Esophagus muscularis mucosa (tissue), 4 donors: ENCODE measurements at regions not wholly inside any gene's neighbourhood (a gene's known extent, or its start where the extent isn't known, plus 50 kb on each side); places are given as distances from the start of the nearest gene placed in this dataset.

Experiments
- DNase-seq: peaks from one replicate; pipeline ENCODE4 v3.0.0-alpha.2; 2017; ENCODE audit errors: extremely low spot score
- H3K27ac ChIP-seq, 4 donors: fragments of 200-600 bp; sonication (generic); replicated peaks in 1 of 4; 1 replicate in 3 of 4; 2 replicates in 1 of 4; pipeline ENCODE4 v1.5.1; 2016 to 2019; ENCODE audit warnings: mild to moderate bottlenecking in 1 of 4
- H3K27me3 ChIP-seq, 4 donors: fragments of 200-600 bp; sonication (generic); one replicate each; pipeline versions ENCODE4 v1.5.1 to v1.6.0; 2016 to 2019
- H3K36me3 ChIP-seq, 4 donors: fragments of 200-600 bp; sonication (generic); one replicate each; pipeline ENCODE4 v1.5.1; 2016 to 2019
- H3K4me1 ChIP-seq, 4 donors: fragments of 200-600 bp; sonication (generic); one replicate each; pipeline ENCODE4 v1.5.1; 2016 to 2019
- H3K4me3 ChIP-seq, 4 donors: fragments of 200-600 bp; sonication (generic); 1 replicate in 2 of 4; 2 replicates in 2 of 4; pipeline ENCODE4 v1.5.1; 2016 to 2019; ENCODE audit warnings: mild to moderate bottlenecking in 4 of 4, moderate library complexity in 1 of 4
- H3K9me3 ChIP-seq, 4 donors: fragments of 200-600 bp; sonication (generic); 1 replicate in 3 of 4; 2 replicates in 1 of 4; pipeline ENCODE4 v1.5.1; 2016 to 2019
- CTCF ChIP-seq, 3 experiments: fragments of 200-600 bp in 2 of 3; fragments of 450-650 bp in 1 of 3; sonication (generic) in 2 of 3; IDR thresholded peaks; one replicate each; pipeline ENCODE4 v1.5.1; 2017 to 2019; ENCODE audit warnings: antibody characterized with exemption in 3 of 3, mild to moderate bottlenecking in 2 of 3, moderate library complexity in 1 of 3
- EP300 ChIP-seq: sonication (generic); formaldehyde crosslinking; IDR thresholded peaks from one replicate; pipeline ENCODE4 v1.6.1; 2017; ENCODE audit warnings: antibody characterized with exemption
- POLR2A ChIP-seq: fragments of 450-650 bp; IDR thresholded peaks from one replicate; pipeline ENCODE4 v1.6.1; 2017; ENCODE audit warnings: antibody characterized with exemption, moderate library complexity, mild to moderate bottlenecking, low read depth
- POLR2AphosphoS5 ChIP-seq, 2 donors: sonication (generic); formaldehyde crosslinking; IDR thresholded peaks; one replicate each; pipeline ENCODE4 v1.6.1; 2017; ENCODE audit warnings: antibody characterized with exemption in 2 of 2
- WGBS: methylation state at CpG from one replicate; pipeline ENCODE4 v1.1.5; 2018; 5-methylcytosine and 5-hydroxymethylcytosine counted together
- intact Hi-C: fragments of 100-400 bp; cut with DNase I; formaldehyde crosslinking; loops from one replicate; pipeline ENCODE4 v1.15.1; 2023

GRCh38 chr3:43951813-43952212, 261.1 kb downstream of the ABHD5 start:
- intact Hi-C loops = no loop called here
- Histone ChIP-seq H3K27ac (no peak overlapping the region), H3K27me3 (peaks cover 0 to 50% (median 0%) of the 10 kb centered on the region in 4 donors), H3K4me3 (no peak overlapping the region), H3K9me3 (no peaks in the 10 kb centered on the region), H3K36me3 (no peaks in the 10 kb centered on the region), H3K4me1 (peaks cover 0 to 10% (median 6%) of the 10 kb centered on the region in 4 donors)
- 92% methylated on average over 3 of the region's 4 CpGs for WGBS
- no peak for TF ChIP-seq EP300
- TF ChIP-seq POLR2AphosphoS5 (IDR thresholded peaks at IDR 0.05) = no peak
- no peak for TF ChIP-seq CTCF (IDR thresholded peaks at IDR 0.05)
- TF ChIP-seq POLR2A = no peak
- DNase-seq = peak; percentile 70

- peaks cover 0 to 10% (median 6%) of the 10 kb centered on the region in 4 donors for H3K4me1 ChIP-seq
- WGBS = 73% methylated on average over 10 of the region's 10 CpGs
- peak; percentile 66 for DNase-seq
- intact Hi-C loops = no loop called here
- peaks cover 0 to 45% (median 0%) of the 10 kb centered on the region in 4 donors for H3K27me3 ChIP-seq
- no peaks in the 10 kb centered on the region for H3K36me3 ChIP-seq
- H3K9me3 ChIP-seq = no peaks in the 10 kb centered on the region
- no peak overlapping the region for H3K4me3 ChIP-seq
- TF ChIP-seq POLR2A = no peak
- no peak for TF ChIP-seq EP300
- TF ChIP-seq CTCF (IDR thresholded peaks at IDR 0.05) = no peak
- no peak for TF ChIP-seq POLR2AphosphoS5 (IDR thresholded peaks at IDR 0.05)
- H3K27ac ChIP-seq = no peak overlapping the region
These were observed 262.6 kb downstream of the ABHD5 start for GRCh38 chr3:43953380-43953779.

- peak; percentile 87 for DNase-seq
- Histone ChIP-seq H3K4me1 (peaks cover 0 to 10% (median 6%) of the 10 kb centered on the region in 4 donors), H3K27ac (no peak overlapping the region), H3K9me3 (no peaks in the 10 kb centered on the region), H3K4me3 (no peak overlapping the region), H3K27me3 (peaks cover 0 to 42% (median 0%) of the 10 kb centered on the region in 4 donors), H3K36me3 (no peaks in the 10 kb centered on the region)
- no peak for TF ChIP-seq EP300
- 51% methylated on average over 6 of the region's 7 CpGs for WGBS
- intact Hi-C loops = no loop called here
These were observed 263.3 kb downstream of the ABHD5 start for GRCh38 chr3:43953814-43954692.

- peak; percentile 82 for DNase-seq
- Histone ChIP-seq H3K36me3 (no peaks in the 10 kb centered on the region), H3K27ac (no peak overlapping the region), H3K4me3 (no peak overlapping the region), H3K9me3 (no peaks in the 10 kb centered on the region), H3K4me1 (peaks cover 0 to 10% (median 6%) of the 10 kb centered on the region in 4 donors), H3K27me3 (peaks cover 0 to 36% (median 0%) of the 10 kb centered on the region in 4 donors)
- intact Hi-C loops = no loop called here
- no peak for TF ChIP-seq EP300
- no peak for TF ChIP-seq POLR2AphosphoS5 (IDR thresholded peaks at IDR 0.05)
- TF ChIP-seq CTCF (IDR thresholded peaks at IDR 0.05) = no peak
- TF ChIP-seq POLR2A = no peak
- WGBS = 87% methylated on average over 3 of the region's 5 CpGs
These were observed 266.2 kb downstream of the ABHD5 start for GRCh38 chr3:43956945-43957344.

- H3K4me1 ChIP-seq = peaks cover 0 to 10% (median 6%) of the 10 kb centered on the region in 4 donors
- no peak for DNase-seq
- TF ChIP-seq CTCF (IDR thresholded peaks at IDR 0.05) = no peak
- TF ChIP-seq EP300 = no peak
- TF ChIP-seq POLR2A = no peak
- no peak for TF ChIP-seq POLR2AphosphoS5 (IDR thresholded peaks at IDR 0.05)
- intact Hi-C loops = no loop called here
- H3K9me3 ChIP-seq = no peaks in the 10 kb centered on the region
- H3K4me3 ChIP-seq = no peak overlapping the region
- peaks cover 0 to 37% (median 0%) of the 10 kb centered on the region in 4 donors for H3K27me3 ChIP-seq
- H3K27ac ChIP-seq = no peak overlapping the region
- WGBS = 50% methylated on average over 2 of the region's 2 CpGs
- no peaks in the 10 kb centered on the region for H3K36me3 ChIP-seq
These were observed 266.8 kb downstream of the ABHD5 start for GRCh38 chr3:43957553-43957952.
